ENCODE measurements at regions not wholly inside any gene's neighbourhood (a gene's known extent, or its start where the extent isn't known, plus 50 kb on each side); places are given as distances from the start of the nearest gene placed in this dataset.

DNA sequence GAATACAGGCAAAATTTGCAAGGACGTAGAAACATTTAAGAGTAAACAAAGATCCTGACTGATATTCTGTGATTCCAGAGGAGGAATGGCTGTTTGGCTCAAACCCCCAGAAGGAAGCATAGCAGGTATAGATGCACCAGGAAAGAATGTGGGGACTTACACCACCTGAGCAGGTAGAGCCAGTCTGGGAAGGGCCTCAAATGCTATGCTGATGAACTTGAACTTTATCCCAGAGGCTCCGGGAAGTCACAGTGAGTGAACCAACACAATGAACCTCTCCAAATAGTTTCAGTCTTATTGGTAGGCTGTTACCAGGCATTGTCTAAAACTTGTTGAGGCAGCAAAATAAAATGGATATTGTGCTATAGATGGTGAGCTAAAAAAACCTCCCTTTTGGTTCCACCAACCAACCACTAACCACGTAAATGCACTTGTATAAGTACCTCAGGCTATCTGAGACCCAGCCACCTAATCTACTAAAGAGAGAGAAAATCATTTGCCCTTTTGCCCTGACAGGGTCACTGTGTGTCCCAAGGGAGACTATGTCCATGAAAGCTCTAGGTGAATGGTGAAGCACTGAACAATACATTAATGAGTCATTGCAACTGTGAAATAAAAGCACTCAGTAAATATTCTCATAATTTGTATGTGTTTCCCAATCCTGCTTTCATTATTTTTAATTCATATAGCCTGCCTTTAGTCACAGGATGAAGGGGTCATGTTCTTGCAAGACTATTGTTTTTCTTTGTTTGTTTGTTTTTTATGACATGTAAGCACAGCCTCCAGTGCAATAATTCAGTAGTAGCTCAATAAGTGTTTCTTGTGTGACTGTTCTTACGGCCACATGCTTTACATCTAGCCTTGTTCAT lies 911.6 kb downstream of the EPHA4 start:
- no peak for TF ChIP-seq CTCF (IDR thresholded peaks at IDR 0.05)
- no peak for TF ChIP-seq POLR2A (IDR thresholded peaks at IDR 0.05)

Data from transverse colon (tissue), 3 donors.